ENCODE measurements at regions not wholly inside any gene's neighbourhood (a gene's known extent, or its start where the extent isn't known, plus 50 kb on each side); places are given as distances from the start of the nearest gene placed in this dataset.
A peak's percentile ranks its signal among the peaks of the same experiment; 100 is the strongest.

DNA sequence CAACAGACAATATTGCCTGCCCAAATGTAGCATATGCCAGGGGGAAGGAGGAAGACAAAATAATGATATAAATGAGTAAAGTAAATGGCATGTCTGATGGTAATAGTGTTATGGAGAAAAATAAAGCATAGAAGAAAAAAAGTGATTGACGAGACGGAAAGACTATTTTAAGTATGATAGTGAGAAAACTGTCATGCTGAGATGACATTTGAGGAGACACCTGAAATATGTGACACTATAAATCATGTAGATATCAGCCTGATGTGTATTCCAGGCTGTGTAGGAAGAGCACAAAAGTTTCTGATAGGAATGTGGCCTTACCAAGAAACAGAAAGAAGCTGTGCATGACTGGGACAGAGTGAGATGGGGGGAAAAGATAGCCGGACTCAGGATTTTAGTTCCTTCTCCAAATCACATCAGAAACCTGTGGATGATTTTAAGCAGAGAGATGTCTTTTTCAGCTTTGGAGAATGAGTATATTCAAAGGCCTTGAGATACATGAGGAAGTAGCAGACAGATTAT, 387.3 kb upstream of the SYT4 start:
- peak; percentile 54 for ATAC-seq
- no peak for TF ChIP-seq CSDC2 (CRISPR knock-in tag; IDR thresholded peaks at IDR 0.05)

GRCh38 chr18:43665105-43665788, 388.0 kb upstream of the SYT4 start:
- TF ChIP-seq CSRNP3 (CRISPR knock-in tag; IDR thresholded peaks at IDR 0.05): no peak
- TF ChIP-seq ISL1 (CRISPR knock-in tag; IDR thresholded peaks at IDR 0.05): peak; percentile 94
- peak; percentile 86 for ATAC-seq

DNA sequence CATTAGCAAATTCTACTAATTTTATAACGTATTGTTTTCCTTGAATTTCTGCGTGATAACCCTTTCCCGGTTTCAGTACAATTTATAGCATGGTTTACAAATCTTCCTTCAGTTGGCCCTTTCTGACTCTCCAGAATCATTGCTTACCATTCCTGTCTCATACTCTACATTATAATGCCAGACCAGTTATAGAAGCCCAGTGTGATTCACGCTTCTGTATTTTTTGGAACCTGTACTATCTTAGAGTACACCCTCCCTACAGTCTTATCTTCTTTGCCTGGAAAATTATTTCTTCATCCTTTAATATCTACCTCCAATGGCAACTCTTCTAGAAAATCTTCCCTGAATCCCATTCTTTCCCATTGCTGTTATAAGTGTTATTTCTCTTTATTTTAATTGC, 391.6 kb upstream of the SYT4 start:
- no peak for ATAC-seq
- TF ChIP-seq TCF4 (CRISPR knock-in tag; IDR thresholded peaks at IDR 0.05; ENCODE audit: borderline replicate concordance) (no peak), ARNTL (CRISPR knock-in tag; IDR thresholded peaks at IDR 0.05; ENCODE audit: borderline replicate concordance, low read depth) (no peak), ISL1 (CRISPR knock-in tag; IDR thresholded peaks at IDR 0.05) (no peak), ZFP3 (CRISPR knock-in tag; IDR thresholded peaks at IDR 0.05) (no peak), TOX (CRISPR knock-in tag; IDR thresholded peaks at IDR 0.05; ENCODE audit: borderline replicate concordance) (no peak), ZC3H10 (CRISPR knock-in tag; IDR thresholded peaks at IDR 0.05) (no peak), POU6F1 (CRISPR knock-in tag; IDR thresholded peaks at IDR 0.05; ENCODE audit: borderline replicate concordance, low read depth) (no peak), RARB (CRISPR knock-in tag; IDR thresholded peaks at IDR 0.05) (no peak), GLIS3 (CRISPR knock-in tag; IDR thresholded peaks at IDR 0.05) (no peak), ZNF70 (CRISPR knock-in tag; IDR thresholded peaks at IDR 0.05) (no peak), OSR1 (CRISPR knock-in tag; IDR thresholded peaks at IDR 0.05) (no peak), ZNF565 (CRISPR knock-in tag; conservative IDR thresholded peaks at IDR 0.05; ENCODE audit: low read depth) (no peak), ZNF8 (CRISPR knock-in tag; IDR thresholded peaks at IDR 0.05) (no peak), PPARA (CRISPR knock-in tag; IDR thresholded peaks at IDR 0.05; ENCODE audit: borderline replicate concordance) (no peak), CSDC2 (CRISPR knock-in tag; IDR thresholded peaks at IDR 0.05) (no peak), CREB5 (CRISPR knock-in tag; IDR thresholded peaks at IDR 0.05; ENCODE audit: low read depth) (no peak), ESRRG (CRISPR knock-in tag; IDR thresholded peaks at IDR 0.05) (no peak)
- TF ChIP-seq, protein P1, sequence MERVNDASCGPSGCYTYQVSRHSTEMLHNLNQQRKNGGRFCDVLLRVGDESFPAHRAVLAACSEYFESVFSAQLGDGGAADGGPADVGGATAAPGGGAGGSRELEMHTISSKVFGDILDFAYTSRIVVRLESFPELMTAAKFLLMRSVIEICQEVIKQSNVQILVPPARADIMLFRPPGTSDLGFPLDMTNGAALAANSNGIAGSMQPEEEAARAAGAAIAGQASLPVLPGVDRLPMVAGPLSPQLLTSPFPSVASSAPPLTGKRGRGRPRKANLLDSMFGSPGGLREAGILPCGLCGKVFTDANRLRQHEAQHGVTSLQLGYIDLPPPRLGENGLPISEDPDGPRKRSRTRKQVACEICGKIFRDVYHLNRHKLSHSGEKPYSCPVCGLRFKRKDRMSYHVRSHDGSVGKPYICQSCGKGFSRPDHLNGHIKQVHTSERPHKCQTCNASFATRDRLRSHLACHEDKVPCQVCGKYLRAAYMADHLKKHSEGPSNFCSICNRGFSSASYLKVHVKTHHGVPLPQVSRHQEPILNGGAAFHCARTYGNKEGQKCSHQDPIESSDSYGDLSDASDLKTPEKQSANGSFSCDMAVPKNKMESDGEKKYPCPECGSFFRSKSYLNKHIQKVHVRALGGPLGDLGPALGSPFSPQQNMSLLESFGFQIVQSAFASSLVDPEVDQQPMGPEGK (CRISPR knock-in tag; IDR thresholded peaks at IDR 0.05; ENCODE audit: borderline replicate concordance): no peak
- TF ChIP-seq, protein P2, sequence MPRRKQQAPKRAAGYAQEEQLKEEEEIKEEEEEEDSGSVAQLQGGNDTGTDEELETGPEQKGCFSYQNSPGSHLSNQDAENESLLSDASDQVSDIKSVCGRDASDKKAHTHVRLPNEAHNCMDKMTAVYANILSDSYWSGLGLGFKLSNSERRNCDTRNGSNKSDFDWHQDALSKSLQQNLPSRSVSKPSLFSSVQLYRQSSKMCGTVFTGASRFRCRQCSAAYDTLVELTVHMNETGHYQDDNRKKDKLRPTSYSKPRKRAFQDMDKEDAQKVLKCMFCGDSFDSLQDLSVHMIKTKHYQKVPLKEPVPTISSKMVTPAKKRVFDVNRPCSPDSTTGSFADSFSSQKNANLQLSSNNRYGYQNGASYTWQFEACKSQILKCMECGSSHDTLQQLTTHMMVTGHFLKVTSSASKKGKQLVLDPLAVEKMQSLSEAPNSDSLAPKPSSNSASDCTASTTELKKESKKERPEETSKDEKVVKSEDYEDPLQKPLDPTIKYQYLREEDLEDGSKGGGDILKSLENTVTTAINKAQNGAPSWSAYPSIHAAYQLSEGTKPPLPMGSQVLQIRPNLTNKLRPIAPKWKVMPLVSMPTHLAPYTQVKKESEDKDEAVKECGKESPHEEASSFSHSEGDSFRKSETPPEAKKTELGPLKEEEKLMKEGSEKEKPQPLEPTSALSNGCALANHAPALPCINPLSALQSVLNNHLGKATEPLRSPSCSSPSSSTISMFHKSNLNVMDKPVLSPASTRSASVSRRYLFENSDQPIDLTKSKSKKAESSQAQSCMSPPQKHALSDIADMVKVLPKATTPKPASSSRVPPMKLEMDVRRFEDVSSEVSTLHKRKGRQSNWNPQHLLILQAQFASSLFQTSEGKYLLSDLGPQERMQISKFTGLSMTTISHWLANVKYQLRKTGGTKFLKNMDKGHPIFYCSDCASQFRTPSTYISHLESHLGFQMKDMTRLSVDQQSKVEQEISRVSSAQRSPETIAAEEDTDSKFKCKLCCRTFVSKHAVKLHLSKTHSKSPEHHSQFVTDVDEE (CRISPR knock-in tag; IDR thresholded peaks at IDR 0.05): no peak

All from SK-N-SH treated with all-trans-retinoic acid at 6 μM for 48 hours (cell line).